ENCODE measurements at regions not wholly inside any gene's neighbourhood (a gene's known extent, or its start where the extent isn't known, plus 50 kb on each side); places are given as distances from the start of the nearest gene placed in this dataset.

DNA sequence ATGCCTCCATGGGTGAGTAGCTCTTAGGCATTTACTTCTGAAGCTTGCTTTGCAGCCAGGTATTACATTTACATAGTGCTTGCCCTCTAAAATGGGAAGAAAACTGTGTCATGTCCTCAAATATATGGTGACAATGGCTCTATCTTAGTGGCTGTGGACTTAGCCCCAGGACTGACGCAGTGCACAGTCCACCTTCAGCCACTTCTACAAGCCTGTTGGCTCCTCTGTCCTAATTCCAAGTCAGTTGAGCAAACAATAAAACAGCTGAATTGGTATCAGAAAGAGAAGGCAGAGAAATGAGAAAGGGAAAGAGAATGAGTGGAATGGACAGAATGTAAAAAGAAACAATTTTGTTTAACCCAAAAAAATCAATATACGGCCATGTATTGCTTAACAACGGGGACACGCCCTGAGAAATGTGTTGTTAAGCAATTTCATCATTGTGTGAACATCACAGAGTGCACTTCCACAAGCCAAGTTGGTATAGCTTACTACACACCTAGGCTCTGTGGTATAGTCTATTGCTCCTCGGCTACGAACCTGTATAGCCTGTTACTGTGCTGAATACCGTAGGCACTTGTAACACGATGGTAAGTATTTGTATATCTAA lies 93.5 kb downstream of the GRIN2B start:
- no peak overlapping the region for H3K9ac ChIP-seq (ENCODE audit: low read depth, low read length)
- no peaks in the 10 kb centered on the region for H3K27me3 ChIP-seq (ENCODE audit: control insufficient read depth, insufficient read depth, low read length)
- no peak overlapping the region for H3K4me3 ChIP-seq (ENCODE audit: low read depth, low read length)
- H3K4me1 ChIP-seq (ENCODE audit: control insufficient read depth, insufficient read depth, low read length), result no peaks in the 10 kb centered on the region
- H3K9me3 ChIP-seq (ENCODE audit: control insufficient read depth, insufficient read depth, low read length), result no peaks in the 10 kb centered on the region
- no peaks in the 10 kb centered on the region for H3K36me3 ChIP-seq (ENCODE audit: control insufficient read depth, insufficient read depth, low read length)

DNA sequence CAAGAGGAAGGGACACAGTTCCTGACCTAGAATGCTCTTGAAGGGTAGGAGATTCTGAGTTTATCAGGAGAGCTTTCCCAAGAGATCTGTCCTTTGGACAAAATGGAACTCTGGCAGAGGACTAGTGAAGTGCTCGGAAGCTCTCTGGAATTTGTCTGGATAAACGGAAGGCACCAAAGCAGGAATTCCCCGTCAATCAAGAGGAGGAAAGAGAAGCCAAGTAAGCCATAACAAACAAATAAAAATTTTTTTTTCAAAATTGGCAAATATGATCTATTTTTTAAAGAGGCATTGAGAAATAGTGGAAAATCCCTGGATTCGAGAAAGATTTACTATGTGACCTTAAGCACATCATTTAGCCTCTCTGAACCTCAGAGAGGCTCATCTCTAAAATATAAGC lies 99.2 kb downstream of the GRIN2B start:
- no peak overlapping the region for H3K4me3 ChIP-seq (ENCODE audit: low read depth, low read length)
- H3K9me3 ChIP-seq (ENCODE audit: control insufficient read depth, insufficient read depth, low read length), result no peaks in the 10 kb centered on the region
- H3K9ac ChIP-seq (ENCODE audit: low read depth, low read length), result no peak overlapping the region
- no peaks in the 10 kb centered on the region for H3K27me3 ChIP-seq (ENCODE audit: control insufficient read depth, insufficient read depth, low read length)
- no peaks in the 10 kb centered on the region for H3K36me3 ChIP-seq (ENCODE audit: control insufficient read depth, insufficient read depth, low read length)
- H3K4me1 ChIP-seq (ENCODE audit: control insufficient read depth, insufficient read depth, low read length), result no peaks in the 10 kb centered on the region

DNA sequence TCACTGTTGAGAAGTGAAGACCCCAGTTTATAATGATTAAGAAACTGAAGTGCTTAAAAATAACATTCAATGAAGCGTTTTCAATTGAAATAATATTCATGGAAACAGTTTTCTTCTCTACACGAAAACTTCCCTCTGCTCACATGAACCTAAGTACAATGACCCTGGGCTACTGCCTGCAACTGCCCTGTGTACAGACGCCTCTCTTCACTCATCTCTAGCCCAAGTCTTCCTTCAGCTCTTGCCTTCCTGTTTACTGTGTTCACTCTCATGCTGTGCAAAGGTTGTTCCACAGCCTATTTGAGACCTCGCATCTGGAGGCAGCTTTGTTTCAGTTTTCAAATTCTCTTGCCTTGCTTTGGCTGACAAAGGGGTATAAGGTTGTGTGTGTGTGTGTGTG lies 100.8 kb downstream of the GRIN2B start:
- Histone ChIP-seq H3K9ac (ENCODE audit: low read depth, low read length) (no peak overlapping the region), H3K27me3 (ENCODE audit: control insufficient read depth, insufficient read depth, low read length) (no peaks in the 10 kb centered on the region), H3K9me3 (ENCODE audit: control insufficient read depth, insufficient read depth, low read length) (no peaks in the 10 kb centered on the region), H3K4me1 (ENCODE audit: control insufficient read depth, insufficient read depth, low read length) (no peaks in the 10 kb centered on the region), H3K4me3 (ENCODE audit: low read depth, low read length) (no peak overlapping the region), H3K36me3 (ENCODE audit: control insufficient read depth, insufficient read depth, low read length) (no peaks in the 10 kb centered on the region)

DNA sequence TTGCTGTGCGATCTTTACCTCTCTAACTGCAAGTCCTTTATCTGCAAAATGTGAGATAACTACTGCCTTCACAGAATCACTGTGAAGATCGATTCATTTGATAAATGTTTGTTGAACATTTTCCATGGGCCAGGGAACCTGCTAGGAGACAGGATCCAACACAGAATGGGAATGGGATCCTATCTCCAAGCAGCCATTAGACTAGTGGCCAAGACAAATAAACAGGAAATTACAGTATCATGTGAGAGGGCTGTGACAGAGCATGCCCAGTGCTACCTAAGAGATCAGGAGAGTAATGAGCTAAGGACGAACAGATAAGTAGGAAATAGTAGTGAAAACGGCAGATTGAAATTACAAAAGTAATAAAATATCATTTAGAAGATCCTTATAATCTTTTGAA lies 105.7 kb downstream of the GRIN2B start:
- Histone ChIP-seq H3K9me3 (ENCODE audit: control insufficient read depth, insufficient read depth, low read length) (no peaks in the 10 kb centered on the region), H3K27me3 (ENCODE audit: control insufficient read depth, insufficient read depth, low read length) (no peaks in the 10 kb centered on the region), H3K4me1 (ENCODE audit: control insufficient read depth, insufficient read depth, low read length) (no peaks in the 10 kb centered on the region), H3K36me3 (ENCODE audit: control insufficient read depth, insufficient read depth, low read length) (no peaks in the 10 kb centered on the region), H3K4me3 (ENCODE audit: low read depth, low read length) (no peak overlapping the region), H3K9ac (ENCODE audit: low read depth, low read length) (no peak overlapping the region)

DNA sequence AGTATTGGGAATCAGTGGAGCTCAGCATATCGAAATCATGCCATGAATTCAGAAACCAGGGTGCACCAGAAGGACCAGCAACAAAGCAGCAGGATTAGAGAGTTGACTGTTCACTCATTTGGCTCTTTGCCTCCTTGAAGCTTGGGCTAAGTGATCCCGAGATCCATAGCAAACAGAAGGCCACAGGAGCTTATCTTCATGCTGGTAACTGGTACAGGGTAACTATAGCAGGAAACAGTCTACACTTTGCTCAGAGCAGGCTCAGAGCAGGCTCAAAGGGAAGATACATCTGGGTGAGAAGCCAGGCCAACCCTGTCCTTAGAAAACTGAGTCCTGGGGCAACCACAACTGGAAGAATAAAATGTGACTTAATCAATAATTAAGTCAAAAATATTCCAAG lies 111.1 kb downstream of the GRIN2B start:
- Histone ChIP-seq H3K4me3 (ENCODE audit: low read depth, low read length) (no peak overlapping the region), H3K36me3 (ENCODE audit: control insufficient read depth, insufficient read depth, low read length) (no peaks in the 10 kb centered on the region), H3K4me1 (ENCODE audit: control insufficient read depth, insufficient read depth, low read length) (no peaks in the 10 kb centered on the region), H3K9me3 (ENCODE audit: control insufficient read depth, insufficient read depth, low read length) (no peaks in the 10 kb centered on the region), H3K9ac (ENCODE audit: low read depth, low read length) (no peak overlapping the region), H3K27me3 (ENCODE audit: control insufficient read depth, insufficient read depth, low read length) (no peaks in the 10 kb centered on the region)

DNA sequence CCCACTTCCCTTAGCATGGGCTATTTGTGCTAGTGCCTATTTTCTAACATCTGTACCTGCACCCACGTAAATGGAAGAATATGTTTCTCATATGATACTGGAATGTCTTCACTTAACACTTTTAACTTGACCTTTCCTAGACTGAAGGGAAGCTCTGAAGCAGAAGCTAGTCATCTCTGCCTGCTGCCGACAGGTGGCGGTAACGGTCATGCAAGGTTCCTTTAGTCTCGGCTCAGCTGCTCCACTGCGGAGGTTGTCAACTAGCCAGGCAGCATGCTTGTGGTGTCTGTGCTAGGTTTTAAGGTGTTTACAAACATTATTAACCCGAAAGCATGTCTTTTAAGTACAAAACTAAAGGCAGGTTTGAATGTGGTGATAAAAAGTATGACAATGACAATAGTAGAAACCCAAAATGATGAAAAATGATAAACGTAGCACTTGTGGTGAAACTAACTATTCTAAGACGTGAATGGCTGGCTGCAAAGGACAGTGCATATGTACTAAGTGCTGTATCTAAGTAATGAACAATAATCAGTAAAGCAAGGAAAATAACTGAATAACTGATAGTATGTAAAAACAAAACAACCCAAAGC lies 117.2 kb downstream of the GRIN2B start:
- no peaks in the 10 kb centered on the region for H3K36me3 ChIP-seq (ENCODE audit: control insufficient read depth, insufficient read depth, low read length)
- no peaks in the 10 kb centered on the region for H3K9me3 ChIP-seq (ENCODE audit: control insufficient read depth, insufficient read depth, low read length)
- no peak overlapping the region for H3K9ac ChIP-seq (ENCODE audit: low read depth, low read length)
- H3K27me3 ChIP-seq (ENCODE audit: control insufficient read depth, insufficient read depth, low read length), result no peaks in the 10 kb centered on the region
- H3K4me1 ChIP-seq (ENCODE audit: control insufficient read depth, insufficient read depth, low read length), result no peaks in the 10 kb centered on the region
- H3K4me3 ChIP-seq (ENCODE audit: low read depth, low read length), result no peak overlapping the region

DNA sequence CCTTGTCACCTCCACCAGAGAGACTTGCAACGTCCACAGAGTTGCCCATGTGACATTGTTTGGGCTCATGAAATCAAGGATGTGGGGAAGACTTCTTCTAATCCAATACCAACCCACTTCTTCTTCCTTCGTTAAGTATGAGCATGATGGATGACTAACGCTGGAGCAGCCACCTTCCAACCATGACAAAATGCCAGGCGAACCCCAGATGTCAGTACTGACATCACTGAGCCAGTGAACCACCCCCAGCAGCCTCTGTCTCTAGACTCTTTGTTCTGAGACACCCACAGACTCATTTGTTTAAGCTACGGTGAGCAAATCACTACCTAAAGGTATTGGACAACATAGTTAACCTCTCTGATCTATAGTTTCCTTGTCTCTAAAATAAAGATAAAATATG lies 123.7 kb downstream of the GRIN2B start:
- H3K4me3 ChIP-seq (ENCODE audit: low read depth, low read length), result no peak overlapping the region
- no peaks in the 10 kb centered on the region for H3K4me1 ChIP-seq (ENCODE audit: control insufficient read depth, insufficient read depth, low read length)
- H3K36me3 ChIP-seq (ENCODE audit: control insufficient read depth, insufficient read depth, low read length), result no peaks in the 10 kb centered on the region
- H3K9me3 ChIP-seq (ENCODE audit: control insufficient read depth, insufficient read depth, low read length), result no peaks in the 10 kb centered on the region
- H3K9ac ChIP-seq (ENCODE audit: low read depth, low read length), result no peak overlapping the region
- H3K27me3 ChIP-seq (ENCODE audit: control insufficient read depth, insufficient read depth, low read length), result no peaks in the 10 kb centered on the region

DNA sequence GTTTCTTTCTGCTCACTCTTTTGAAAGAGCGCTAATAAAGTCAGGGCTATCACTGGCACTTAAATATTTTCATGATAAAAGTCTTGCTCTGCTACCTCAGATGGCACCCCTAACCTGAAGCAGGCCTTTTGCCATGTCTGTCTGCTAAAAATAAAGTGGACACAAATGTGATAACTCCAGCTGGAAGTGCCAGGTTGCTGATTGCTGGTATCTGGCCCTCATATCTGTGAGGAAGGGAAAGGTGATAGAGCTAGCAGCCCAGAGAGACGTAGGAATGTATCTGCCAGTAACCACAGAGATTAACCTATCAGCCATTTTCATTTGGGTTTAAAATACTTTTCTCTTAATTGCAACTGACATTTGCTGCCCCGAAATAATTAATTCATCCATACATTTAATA lies 127.9 kb downstream of the GRIN2B start:
- Histone ChIP-seq H3K36me3 (ENCODE audit: control insufficient read depth, insufficient read depth, low read length) (no peaks in the 10 kb centered on the region), H3K9me3 (ENCODE audit: control insufficient read depth, insufficient read depth, low read length) (no peaks in the 10 kb centered on the region), H3K9ac (ENCODE audit: low read depth, low read length) (no peak overlapping the region), H3K4me1 (ENCODE audit: control insufficient read depth, insufficient read depth, low read length) (no peaks in the 10 kb centered on the region), H3K4me3 (ENCODE audit: low read depth, low read length) (no peak overlapping the region), H3K27me3 (ENCODE audit: control insufficient read depth, insufficient read depth, low read length) (no peaks in the 10 kb centered on the region)

DNA sequence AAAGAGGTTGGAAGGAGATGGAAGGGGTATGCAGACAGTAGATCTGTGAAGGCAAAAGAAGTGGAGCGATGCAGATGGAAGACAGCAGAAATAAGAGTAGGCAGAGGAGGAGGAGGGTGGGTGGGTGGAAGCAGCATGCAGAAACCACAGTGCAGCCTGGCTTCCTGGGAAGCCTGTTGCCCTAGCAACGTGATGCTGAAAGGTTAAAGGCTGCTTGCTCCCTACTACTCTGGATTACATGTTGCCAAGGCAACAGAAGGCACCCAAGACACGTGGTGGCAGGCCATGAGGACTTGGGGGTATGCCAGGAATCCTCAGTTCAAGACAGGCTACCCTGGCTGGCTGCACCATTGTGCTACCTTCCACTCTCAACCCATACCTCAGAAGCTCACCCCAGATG lies 129.6 kb downstream of the GRIN2B start:
- Histone ChIP-seq H3K4me3 (ENCODE audit: low read depth, low read length) (no peak overlapping the region), H3K9me3 (ENCODE audit: control insufficient read depth, insufficient read depth, low read length) (no peaks in the 10 kb centered on the region), H3K27me3 (ENCODE audit: control insufficient read depth, insufficient read depth, low read length) (no peaks in the 10 kb centered on the region), H3K4me1 (ENCODE audit: control insufficient read depth, insufficient read depth, low read length) (no peaks in the 10 kb centered on the region), H3K9ac (ENCODE audit: low read depth, low read length) (no peak overlapping the region), H3K36me3 (ENCODE audit: control insufficient read depth, insufficient read depth, low read length) (no peaks in the 10 kb centered on the region)

DNA sequence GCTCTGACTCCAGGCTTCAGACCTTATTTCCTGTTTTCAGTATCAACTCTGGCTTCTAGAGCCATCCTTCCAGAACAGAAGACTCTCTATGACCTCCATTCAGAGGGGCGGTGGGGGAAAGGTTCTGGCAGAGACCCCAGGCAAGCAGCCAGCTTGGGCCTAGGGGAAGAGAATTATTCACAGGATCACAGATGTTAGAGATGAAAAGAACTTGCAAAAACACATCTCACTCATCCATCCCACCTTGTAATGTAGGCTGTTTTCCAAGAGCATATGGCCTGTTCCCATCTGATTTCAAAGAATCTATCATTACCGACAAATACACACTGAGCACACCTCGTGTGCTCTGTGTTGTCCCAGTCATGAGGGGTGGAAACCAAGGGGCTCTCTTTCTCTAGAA lies 131.9 kb downstream of the GRIN2B start:
- Histone ChIP-seq H3K27me3 (ENCODE audit: control insufficient read depth, insufficient read depth, low read length) (no peaks in the 10 kb centered on the region), H3K9me3 (ENCODE audit: control insufficient read depth, insufficient read depth, low read length) (no peaks in the 10 kb centered on the region), H3K4me3 (ENCODE audit: low read depth, low read length) (no peak overlapping the region), H3K4me1 (ENCODE audit: control insufficient read depth, insufficient read depth, low read length) (no peaks in the 10 kb centered on the region), H3K36me3 (ENCODE audit: control insufficient read depth, insufficient read depth, low read length) (no peaks in the 10 kb centered on the region), H3K9ac (ENCODE audit: low read depth, low read length) (no peak overlapping the region)

DNA sequence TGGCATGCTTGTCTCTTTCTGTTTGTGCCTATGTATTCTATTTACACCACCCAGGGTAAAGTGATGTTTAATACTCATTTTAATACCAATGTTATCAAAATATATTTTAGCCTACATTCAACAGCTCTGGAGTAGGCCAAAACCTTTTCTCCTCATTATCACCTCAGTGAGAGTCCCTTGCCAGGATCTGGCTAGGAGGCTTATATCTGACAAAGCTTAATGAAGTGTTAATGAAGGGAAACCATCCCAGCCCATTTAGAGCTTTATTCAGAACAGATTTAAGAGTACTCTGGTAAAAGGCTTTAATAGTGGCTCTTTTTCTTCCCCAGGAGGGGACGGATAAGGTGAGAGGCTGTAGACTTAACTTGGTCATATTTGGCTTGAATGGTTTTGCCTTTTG lies 137.6 kb downstream of the GRIN2B start:
- Histone ChIP-seq H3K4me1 (ENCODE audit: control insufficient read depth, insufficient read depth, low read length) (no peaks in the 10 kb centered on the region), H3K27me3 (ENCODE audit: control insufficient read depth, insufficient read depth, low read length) (no peaks in the 10 kb centered on the region), H3K36me3 (ENCODE audit: control insufficient read depth, insufficient read depth, low read length) (no peaks in the 10 kb centered on the region), H3K4me3 (ENCODE audit: low read depth, low read length) (no peak overlapping the region), H3K9ac (ENCODE audit: low read depth, low read length) (no peak overlapping the region), H3K9me3 (ENCODE audit: control insufficient read depth, insufficient read depth, low read length) (no peaks in the 10 kb centered on the region)

DNA sequence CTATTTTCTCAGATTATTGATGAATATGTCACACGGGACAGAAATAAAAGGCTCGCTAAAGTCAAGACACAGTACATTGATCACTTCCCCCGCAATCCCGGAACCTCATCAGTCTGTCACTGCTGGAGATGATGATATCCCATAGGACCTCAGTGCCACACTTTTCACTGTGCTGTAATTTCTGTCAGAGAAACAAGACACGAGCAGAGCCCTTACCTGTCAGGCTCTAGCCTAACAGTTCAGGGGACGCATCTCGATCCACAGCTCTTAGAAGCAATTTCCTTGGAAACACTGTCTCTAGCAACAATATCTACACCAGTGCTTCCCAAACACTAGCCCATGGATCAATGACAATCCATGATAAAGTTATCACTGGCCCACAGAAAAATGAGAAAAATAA lies 140.0 kb downstream of the GRIN2B start:
- Histone ChIP-seq H3K27me3 (ENCODE audit: control insufficient read depth, insufficient read depth, low read length) (no peaks in the 10 kb centered on the region), H3K4me1 (ENCODE audit: control insufficient read depth, insufficient read depth, low read length) (no peaks in the 10 kb centered on the region), H3K9me3 (ENCODE audit: control insufficient read depth, insufficient read depth, low read length) (no peaks in the 10 kb centered on the region), H3K4me3 (ENCODE audit: low read depth, low read length) (no peak overlapping the region), H3K9ac (ENCODE audit: low read depth, low read length) (no peak overlapping the region), H3K36me3 (ENCODE audit: control insufficient read depth, insufficient read depth, low read length) (no peaks in the 10 kb centered on the region)
